A673 (cell line): ENCODE measurements at regions not wholly inside any gene's neighbourhood (a gene's known extent, or its start where the extent isn't known, plus 50 kb on each side); places are given as distances from the start of the nearest gene placed in this dataset.

Experiments used
- CTCF ChIP-seq: fragments of 300-800, 200-600 bp; sonication (generic); conservative IDR thresholded peaks from 2 replicates; pipeline ENCODE4 v1.5.1; 2017; ENCODE audit warnings: low read depth, mild to moderate bottlenecking, antibody characterized with exemption, low read length, moderate library complexity, mixed read lengths
- EZH2 ChIP-seq: fragments of 200-600 bp; sonication (generic); IDR thresholded peaks from 2 replicates; pipeline ENCODE4 v1.6.1; 2017; ENCODE audit warnings: borderline replicate concordance, low read depth, mild to moderate bottlenecking, mixed read lengths, antibody characterized with exemption, low read length; ENCODE audit not compliant: poor library complexity, severe bottlenecking

DNA sequence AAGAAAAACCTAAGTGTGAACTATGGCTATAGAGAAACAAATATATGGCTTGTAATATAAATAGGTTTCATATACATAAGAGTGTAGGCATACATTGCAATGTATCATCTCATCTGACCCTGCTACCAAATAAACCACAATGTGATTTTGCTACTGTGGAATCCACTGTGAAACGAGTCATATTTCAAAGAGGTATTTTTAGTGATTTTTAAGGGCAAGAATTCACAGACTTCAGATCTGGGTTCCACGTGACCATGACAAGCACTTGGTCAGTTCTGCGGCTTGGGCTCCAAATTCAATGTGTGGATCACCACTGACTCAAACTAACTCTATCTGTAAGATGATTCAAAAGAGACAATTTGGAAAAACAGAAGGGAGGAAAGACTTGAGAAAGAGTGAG, 147.0 kb upstream of the ERG start:
- TF ChIP-seq CTCF (no peak), EZH2 (no peak)
